Body of pancreas (tissue), 4 donors: ENCODE measurements at regions not wholly inside any gene's neighbourhood (a gene's known extent, or its start where the extent isn't known, plus 50 kb on each side); places are given as distances from the start of the nearest gene placed in this dataset.
A peak's percentile ranks its signal among the peaks of the same experiment; 100 is the strongest.
"Not testable (repeated sequence)": the region's sequence is repeated elsewhere in the genome, so short reads cannot be mapped to it uniquely, and the experiment has no call there.

Source experiments
- ATAC-seq: fragments of 150-250 bp; one replicate; pipeline ENCODE4 v1.9.1; 2016
- DNase-seq, 4 donors: peaks; one replicate each; pipeline ENCODE4 v3.0.0-alpha.2; 2019
- H3K27ac ChIP-seq, 4 donors: fragments of 200-600 bp; sonication (generic); 1 replicate in 3 of 4; 2 replicates in 1 of 4; pipeline versions ENCODE4 v1.5.1 to v1.6.1; 2016 to 2019; ENCODE audit warnings: mild to moderate bottlenecking in 1 of 4, mixed read lengths in 1 of 4, moderate library complexity in 1 of 4
- H3K27me3 ChIP-seq, 2 donors: fragments of 200-600 bp; sonication (generic); one replicate each; pipeline ENCODE4 v1.6.0; 2016; ENCODE audit warnings: mild to moderate bottlenecking in 1 of 2
- H3K36me3 ChIP-seq, 2 donors: fragments of 200-600 bp; sonication (generic); replicated peaks in 1 of 2; 2 replicates each; pipeline ENCODE4 v1.5.1; 2016; ENCODE audit warnings: low read depth in 2 of 2; ENCODE audit not compliant: insufficient read depth in 1 of 2
- H3K4me1 ChIP-seq: fragments of 200-600 bp; sonication (generic); one replicate; pipeline ENCODE4 v1.6.0; 2016
- H3K4me3 ChIP-seq, 2 donors: fragments of 200-600 bp; sonication (generic); 1 replicate in 1 of 2; 2 replicates in 1 of 2; pipeline ENCODE4 v1.5.1; 2016 to 2019
- H3K9me3 ChIP-seq, 3 donors: fragments of 200-600 bp; sonication (generic); 1 replicate in 2 of 3; 2 replicates in 1 of 3; pipeline ENCODE4 v1.5.1; 2016
- POLR2A ChIP-seq, 3 donors: fragments of 450-650 bp; IDR thresholded peaks; one replicate each; pipeline ENCODE4 v1.6.1; 2016; ENCODE audit warnings: antibody characterized with exemption in 3 of 3, mild to moderate bottlenecking in 2 of 3
- WGBS, 2 donors: methylation state at CpG; one replicate each; pipeline ENCODE4 v1.1.5; 2017; 5-methylcytosine and 5-hydroxymethylcytosine counted together
- intact Hi-C: fragments of 100-400 bp; cut with DNase I; formaldehyde crosslinking; loops from one replicate; pipeline ENCODE4 v1.15.1; 2023
- TF ChIP-seq, protein P1 (sequence below), 7 experiments: fragments of 450-650 bp in 4 of 7; fragments of 200-600 bp in 3 of 7; sonication (generic) in 3 of 7; IDR thresholded peaks; one replicate each; pipeline ENCODE4 v1.5.1; 2016 to 2019; ENCODE audit warnings: antibody characterized with exemption in 7 of 7

DNA sequence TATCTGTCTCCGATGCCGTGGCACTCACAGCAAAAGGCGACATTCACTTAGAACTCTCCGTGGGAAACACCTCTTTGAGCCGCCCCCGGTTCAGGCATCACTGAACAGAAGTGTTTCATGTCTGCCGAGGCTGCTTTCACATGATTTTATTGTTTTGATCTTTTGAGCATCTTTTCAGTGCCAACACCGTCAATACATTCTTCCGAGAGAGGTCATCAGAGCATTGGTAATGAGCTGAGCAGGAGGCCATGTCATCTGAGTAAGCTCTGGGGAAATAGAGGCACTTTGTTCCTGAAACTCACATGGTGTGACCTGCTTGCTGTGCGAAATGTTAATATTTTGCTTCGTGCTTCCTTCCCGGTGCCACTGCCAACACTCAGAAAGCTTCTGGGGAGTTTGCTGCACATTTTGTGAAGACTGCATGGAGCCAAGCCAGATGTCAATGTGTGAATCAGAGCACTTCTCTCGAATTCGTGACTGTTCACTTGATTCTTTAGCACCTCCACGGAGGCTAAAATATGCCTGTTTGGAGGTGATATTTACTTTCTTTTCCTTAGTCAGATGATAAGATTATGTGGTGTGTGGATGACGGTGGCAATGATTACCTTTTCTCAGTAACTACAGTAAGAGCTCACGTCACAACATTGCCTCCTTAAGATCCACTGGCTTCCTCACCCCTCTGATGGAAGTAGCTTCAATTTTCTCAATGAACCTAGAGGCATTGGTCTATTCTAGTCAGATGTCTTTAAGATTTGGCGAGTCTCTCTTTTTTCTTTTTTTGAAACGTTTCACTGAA, 222.3 kb upstream of the HS3ST1 start:
- ATAC-seq (peak; percentile 48), DNase-seq (peak in 1 of 4 donors; percentile 8)
- no peaks in the 10 kb centered on the region for H3K9me3 ChIP-seq
- H3K4me3 ChIP-seq: no peak overlapping the region
- WGBS, 2 donors: 42 to 50% methylated on average over 19 of the region's 19 CpGs
- intact Hi-C loops: no loop called here
- H3K27ac ChIP-seq: peak overlapping the region in 2 of 4 donors; percentile 8 to 31
- H3K36me3 ChIP-seq: no peaks in the 10 kb centered on the region
- no peaks in the 10 kb centered on the region for H3K4me1 ChIP-seq
- H3K27me3 ChIP-seq: no peaks in the 10 kb centered on the region
- TF ChIP-seq POLR2A (IDR thresholded peaks at IDR 0.05): no peak
- TF ChIP-seq, protein P1, sequence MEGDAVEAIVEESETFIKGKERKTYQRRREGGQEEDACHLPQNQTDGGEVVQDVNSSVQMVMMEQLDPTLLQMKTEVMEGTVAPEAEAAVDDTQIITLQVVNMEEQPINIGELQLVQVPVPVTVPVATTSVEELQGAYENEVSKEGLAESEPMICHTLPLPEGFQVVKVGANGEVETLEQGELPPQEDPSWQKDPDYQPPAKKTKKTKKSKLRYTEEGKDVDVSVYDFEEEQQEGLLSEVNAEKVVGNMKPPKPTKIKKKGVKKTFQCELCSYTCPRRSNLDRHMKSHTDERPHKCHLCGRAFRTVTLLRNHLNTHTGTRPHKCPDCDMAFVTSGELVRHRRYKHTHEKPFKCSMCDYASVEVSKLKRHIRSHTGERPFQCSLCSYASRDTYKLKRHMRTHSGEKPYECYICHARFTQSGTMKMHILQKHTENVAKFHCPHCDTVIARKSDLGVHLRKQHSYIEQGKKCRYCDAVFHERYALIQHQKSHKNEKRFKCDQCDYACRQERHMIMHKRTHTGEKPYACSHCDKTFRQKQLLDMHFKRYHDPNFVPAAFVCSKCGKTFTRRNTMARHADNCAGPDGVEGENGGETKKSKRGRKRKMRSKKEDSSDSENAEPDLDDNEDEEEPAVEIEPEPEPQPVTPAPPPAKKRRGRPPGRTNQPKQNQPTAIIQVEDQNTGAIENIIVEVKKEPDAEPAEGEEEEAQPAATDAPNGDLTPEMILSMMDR (IDR thresholded peaks at IDR 0.05): no peak

DNA sequence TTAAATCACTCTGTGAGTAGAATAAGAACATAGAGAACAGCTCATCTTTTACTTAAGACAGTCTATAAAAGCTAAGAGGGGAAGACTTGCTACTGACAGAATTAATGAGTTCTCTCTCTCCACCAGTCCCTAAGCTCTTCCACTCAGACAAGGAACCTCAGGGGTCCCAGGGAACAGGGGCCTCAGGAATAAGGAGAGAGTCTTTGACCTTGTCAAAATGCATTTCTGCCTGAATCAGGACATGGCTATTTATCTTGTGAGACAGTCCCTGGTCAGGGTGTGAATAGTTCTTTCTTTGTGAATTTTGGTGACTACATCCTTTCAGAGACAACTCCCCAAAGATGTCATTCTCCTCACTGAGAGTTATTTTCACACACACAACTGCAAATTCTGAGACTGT, 218.7 kb upstream of the HS3ST1 start:
- Histone ChIP-seq H3K27ac (no peak overlapping the region), H3K9me3 (no peaks in the 10 kb centered on the region), H3K36me3 (no peaks in the 10 kb centered on the region), H3K27me3 (no peaks in the 10 kb centered on the region), H3K4me1 (no peaks in the 10 kb centered on the region), H3K4me3 (no peak overlapping the region)
- ATAC-seq (no peak), DNase-seq (no peak)
- intact Hi-C loops: no loop called here
- no peak for TF ChIP-seq POLR2A (IDR thresholded peaks at IDR 0.05)
- TF ChIP-seq, protein P1 (IDR thresholded peaks at IDR 0.05): no peak

DNA sequence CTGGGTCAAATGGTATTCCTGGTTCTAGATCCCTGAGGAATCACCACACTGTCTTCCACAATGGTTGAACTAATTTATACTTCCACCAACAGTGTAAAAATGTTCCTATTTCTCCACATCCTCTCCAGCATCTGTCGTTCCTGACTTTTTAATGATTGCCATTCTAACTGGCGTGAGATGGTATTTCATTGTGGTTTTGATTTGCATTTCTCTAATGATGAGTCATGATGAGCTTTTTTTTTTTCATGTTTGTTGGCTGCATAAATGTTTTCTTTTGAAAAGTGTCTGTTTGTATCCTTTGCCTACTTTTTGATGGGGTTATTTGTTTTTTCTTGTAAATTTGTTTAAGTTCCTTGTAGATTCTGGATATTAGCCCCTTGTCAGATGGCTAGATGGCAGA, 214.4 kb upstream of the HS3ST1 start:
- H3K4me1 ChIP-seq, H3K4me3 ChIP-seq, DNase-seq, H3K27me3 ChIP-seq, H3K27ac ChIP-seq, intact Hi-C loops, H3K36me3 ChIP-seq, ATAC-seq, H3K9me3 ChIP-seq: not testable (repeated sequence)
- 63 to 84% methylated on average over 2 of the region's 2 CpGs for WGBS, 2 donors

DNA sequence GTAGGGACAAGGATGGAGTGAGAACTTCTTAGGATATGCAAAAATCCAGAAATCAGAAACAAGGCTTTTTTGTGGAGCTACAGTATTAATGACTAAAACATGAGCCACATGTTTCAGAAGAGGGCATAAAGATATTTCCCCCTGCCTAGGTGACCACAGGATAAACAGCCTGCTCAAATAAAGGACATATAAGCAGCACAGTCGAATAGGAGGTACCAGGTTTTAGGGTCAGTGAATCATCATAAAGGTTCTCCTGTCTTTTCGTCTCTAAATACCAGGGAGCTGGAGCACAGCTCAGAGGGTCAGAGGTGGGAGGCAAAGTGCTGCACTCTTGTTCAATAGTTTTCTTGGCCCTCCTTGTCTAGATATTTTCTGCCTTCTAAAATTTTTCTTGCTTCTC, 211.9 kb upstream of the HS3ST1 start:
- no peaks in the 10 kb centered on the region for H3K4me1 ChIP-seq
- 38 to 42% methylated on average over 2 of the region's 2 CpGs for WGBS, 2 donors
- TF ChIP-seq, protein P1 (IDR thresholded peaks at IDR 0.05): no peak
- no peak for TF ChIP-seq POLR2A (IDR thresholded peaks at IDR 0.05)
- intact Hi-C loops: no loop called here
- H3K27ac ChIP-seq: no peak overlapping the region
- H3K27me3 ChIP-seq: no peaks in the 10 kb centered on the region
- DNase-seq: no peak
- no peaks in the 10 kb centered on the region for H3K36me3 ChIP-seq
- no peak for ATAC-seq
- H3K9me3 ChIP-seq: no peaks in the 10 kb centered on the region
- H3K4me3 ChIP-seq: no peak overlapping the region

DNA sequence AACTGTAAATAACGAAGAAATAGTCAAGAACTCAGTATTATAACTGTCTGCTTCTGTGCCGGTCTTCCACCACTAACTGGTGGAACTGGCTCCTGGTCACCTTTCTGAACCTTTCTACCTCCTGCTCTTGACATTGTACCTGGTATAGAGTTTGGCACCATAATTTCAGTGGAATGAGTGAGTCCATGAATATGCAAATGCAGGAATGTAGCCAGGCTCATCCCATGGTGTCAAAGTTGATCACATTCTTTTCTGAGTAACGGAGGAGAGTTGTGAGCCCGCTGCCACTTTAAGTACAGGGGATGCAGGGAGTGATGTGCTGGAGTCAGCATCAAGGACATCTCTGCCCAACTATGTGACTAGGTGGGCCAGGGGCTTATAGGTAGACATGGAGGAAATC, 207.9 kb upstream of the HS3ST1 start:
- intact Hi-C loops: no loop called here
- Histone ChIP-seq H3K27me3 (no peaks in the 10 kb centered on the region), H3K9me3 (no peaks in the 10 kb centered on the region), H3K36me3 (no peaks in the 10 kb centered on the region), H3K4me1 (no peaks in the 10 kb centered on the region), H3K4me3 (no peak overlapping the region), H3K27ac (no peak overlapping the region)
- no peak for DNase-seq
- no peak for ATAC-seq
- WGBS, 2 donors: 44 to 68% methylated on average over 4 of the region's 4 CpGs
- no peak for TF ChIP-seq POLR2A (IDR thresholded peaks at IDR 0.05)
- TF ChIP-seq, protein P1 (IDR thresholded peaks at IDR 0.05): no peak
